SK-N-SH treated with all-trans-retinoic acid at 6 μM for 48 hours (cell line): ENCODE measurements at regions not wholly inside any gene's neighbourhood (a gene's known extent, or its start where the extent isn't known, plus 50 kb on each side); places are given as distances from the start of the nearest gene placed in this dataset.

Source experiments
- ATAC-seq: fragments of 200-7000 bp; cut with Tn5 transposase; 3 replicates; pipeline ENCODE4 v1.9.1; 2020; ENCODE audit warnings: mild to moderate bottlenecking, moderate library complexity
- ARNTL ChIP-seq: fragments of 450-650 bp; formaldehyde crosslinking; IDR thresholded peaks from 2 replicates; pipeline ENCODE4 v1.5.0; 2020; ENCODE audit warnings: low read depth, mild to moderate bottlenecking, moderate library complexity, borderline replicate concordance
- CSDC2 ChIP-seq: fragments of 250-450 bp; sonication (Bioruptor Pico); IDR thresholded peaks from 2 replicates; pipeline ENCODE4 v1.5.0; 2020; ENCODE audit warnings: mild to moderate bottlenecking, moderate library complexity
- GLIS3 ChIP-seq: fragments of 250-450 bp; sonication (Bioruptor Pico); IDR thresholded peaks from 2 replicates; pipeline ENCODE4 v1.5.0; 2020; ENCODE audit warnings: mild to moderate bottlenecking, moderate library complexity
- ISL1 ChIP-seq: fragments of 250-450 bp; sonication (Bioruptor Pico); IDR thresholded peaks from 2 replicates; pipeline ENCODE4 v2.1.2; 2022; ENCODE audit warnings: mild to moderate bottlenecking, moderate library complexity
- OSR1 ChIP-seq: fragments of 250-450 bp; sonication (Bioruptor Pico); IDR thresholded peaks from 2 replicates; pipeline ENCODE4 v1.8.0; 2022; ENCODE audit warnings: moderate library complexity, mild to moderate bottlenecking, inconsistent platforms
- PPARA ChIP-seq: fragments of 250-450 bp; sonication (Bioruptor Pico); IDR thresholded peaks from 2 replicates; pipeline ENCODE4 v1.5.0; 2020; ENCODE audit warnings: mild to moderate bottlenecking, borderline replicate concordance
- RARB ChIP-seq: fragments of 250-450 bp; sonication (Bioruptor Pico); IDR thresholded peaks from 2 replicates; pipeline ENCODE4 v1.8.0; 2021; ENCODE audit warnings: mild to moderate bottlenecking, moderate library complexity
- SNAI2 ChIP-seq: fragments of 250-450 bp; sonication (Bioruptor Pico); IDR thresholded peaks from 2 replicates; pipeline ENCODE4 v1.5.0; 2020; ENCODE audit warnings: mild to moderate bottlenecking, moderate library complexity
- TCF4 ChIP-seq: fragments of 250-450 bp; sonication (Bioruptor Pico); IDR thresholded peaks from 2 replicates; pipeline ENCODE4 v1.8.0; 2021; ENCODE audit warnings: mild to moderate bottlenecking, moderate library complexity, borderline replicate concordance
- TOX ChIP-seq: fragments of 250-450 bp; sonication (Bioruptor Pico); IDR thresholded peaks from 2 replicates; pipeline ENCODE4 v1.8.0; 2021; ENCODE audit warnings: mild to moderate bottlenecking, moderate library complexity, borderline replicate concordance
- ZC3H10 ChIP-seq: fragments of 250-450 bp; sonication (Bioruptor Pico); IDR thresholded peaks from 2 replicates; pipeline ENCODE4 v1.5.1; 2021; ENCODE audit warnings: mild to moderate bottlenecking, moderate library complexity
- ZFP3 ChIP-seq: fragments of 250-450 bp; sonication (Bioruptor Pico); IDR thresholded peaks from 2 replicates; pipeline ENCODE4 v1.5.0; 2020; ENCODE audit warnings: mild to moderate bottlenecking, moderate library complexity
- ZFP30 ChIP-seq: fragments of 450-650 bp; formaldehyde crosslinking; IDR thresholded peaks from 2 replicates; pipeline ENCODE4 v1.5.0; 2022; ENCODE audit warnings: mild to moderate bottlenecking, moderate library complexity
- ZNF565 ChIP-seq: fragments of 450-650 bp; formaldehyde crosslinking; conservative IDR thresholded peaks from 2 replicates; pipeline ENCODE4 v1.5.0; 2020; ENCODE audit warnings: low read depth, mild to moderate bottlenecking, moderate library complexity
- ZNF8 ChIP-seq: fragments of 450-650 bp; formaldehyde crosslinking; IDR thresholded peaks from 2 replicates; pipeline ENCODE4 v1.5.0; 2020; ENCODE audit warnings: mild to moderate bottlenecking, moderate library complexity
- TF ChIP-seq, protein P1 (sequence below): fragments of 250-450 bp; sonication (Bioruptor Pico); IDR thresholded peaks from 2 replicates; pipeline ENCODE4 v1.5.0; 2020; ENCODE audit warnings: mild to moderate bottlenecking, moderate library complexity
- TF ChIP-seq, protein P2 (sequence below): fragments of 250-450 bp; sonication (Bioruptor Pico); IDR thresholded peaks from 2 replicates; pipeline ENCODE4 v1.5.1; 2021; ENCODE audit warnings: mild to moderate bottlenecking, moderate library complexity
- TF ChIP-seq, protein P3 (sequence below): fragments of 250-450 bp; sonication (Bioruptor Pico); IDR thresholded peaks from 2 replicates; pipeline ENCODE4 v1.5.1; 2020; ENCODE audit warnings: low read depth, mild to moderate bottlenecking, moderate library complexity
- TF ChIP-seq, protein P4 (sequence below): fragments of 250-450 bp; sonication (Bioruptor Pico); IDR thresholded peaks from 2 replicates; pipeline ENCODE4 v1.8.0; 2020; ENCODE audit warnings: mild to moderate bottlenecking, moderate library complexity, borderline replicate concordance
- TF ChIP-seq, protein P5 (sequence below): fragments of 250-450 bp; sonication (Bioruptor Pico); IDR thresholded peaks from 2 replicates; pipeline ENCODE4 v1.8.0; 2021; ENCODE audit warnings: low read depth, mild to moderate bottlenecking, moderate library complexity, borderline replicate concordance

DNA sequence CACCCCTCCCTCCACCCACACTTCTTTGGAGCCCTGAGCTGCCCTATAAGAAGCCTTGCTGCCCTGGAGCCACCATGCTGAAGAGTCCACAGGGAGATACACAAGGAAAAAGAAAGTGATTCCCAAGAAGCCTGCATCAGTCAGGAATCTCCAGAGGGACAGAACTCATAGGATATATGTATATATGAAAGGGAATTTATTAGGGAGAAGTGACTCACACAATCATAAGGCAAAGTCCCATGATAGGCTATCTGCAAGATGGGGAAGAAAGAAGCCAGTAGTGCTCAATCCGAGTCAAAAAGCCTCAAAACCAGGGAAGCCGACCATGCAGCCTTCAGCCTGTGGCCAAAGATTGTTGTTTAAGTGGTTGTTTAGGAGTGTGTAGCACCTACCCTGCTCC, 87.9 kb downstream of the TMEM114 start:
- no peak for ATAC-seq
- TF ChIP-seq TCF4 (CRISPR knock-in tag) = no peak
- TF ChIP-seq GLIS3 (CRISPR knock-in tag) = no peak
- TF ChIP-seq, protein P1, sequence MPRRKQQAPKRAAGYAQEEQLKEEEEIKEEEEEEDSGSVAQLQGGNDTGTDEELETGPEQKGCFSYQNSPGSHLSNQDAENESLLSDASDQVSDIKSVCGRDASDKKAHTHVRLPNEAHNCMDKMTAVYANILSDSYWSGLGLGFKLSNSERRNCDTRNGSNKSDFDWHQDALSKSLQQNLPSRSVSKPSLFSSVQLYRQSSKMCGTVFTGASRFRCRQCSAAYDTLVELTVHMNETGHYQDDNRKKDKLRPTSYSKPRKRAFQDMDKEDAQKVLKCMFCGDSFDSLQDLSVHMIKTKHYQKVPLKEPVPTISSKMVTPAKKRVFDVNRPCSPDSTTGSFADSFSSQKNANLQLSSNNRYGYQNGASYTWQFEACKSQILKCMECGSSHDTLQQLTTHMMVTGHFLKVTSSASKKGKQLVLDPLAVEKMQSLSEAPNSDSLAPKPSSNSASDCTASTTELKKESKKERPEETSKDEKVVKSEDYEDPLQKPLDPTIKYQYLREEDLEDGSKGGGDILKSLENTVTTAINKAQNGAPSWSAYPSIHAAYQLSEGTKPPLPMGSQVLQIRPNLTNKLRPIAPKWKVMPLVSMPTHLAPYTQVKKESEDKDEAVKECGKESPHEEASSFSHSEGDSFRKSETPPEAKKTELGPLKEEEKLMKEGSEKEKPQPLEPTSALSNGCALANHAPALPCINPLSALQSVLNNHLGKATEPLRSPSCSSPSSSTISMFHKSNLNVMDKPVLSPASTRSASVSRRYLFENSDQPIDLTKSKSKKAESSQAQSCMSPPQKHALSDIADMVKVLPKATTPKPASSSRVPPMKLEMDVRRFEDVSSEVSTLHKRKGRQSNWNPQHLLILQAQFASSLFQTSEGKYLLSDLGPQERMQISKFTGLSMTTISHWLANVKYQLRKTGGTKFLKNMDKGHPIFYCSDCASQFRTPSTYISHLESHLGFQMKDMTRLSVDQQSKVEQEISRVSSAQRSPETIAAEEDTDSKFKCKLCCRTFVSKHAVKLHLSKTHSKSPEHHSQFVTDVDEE = no peak
- TF ChIP-seq CSDC2 = no peak
- no peak for TF ChIP-seq ZNF565 (CRISPR knock-in tag)

DNA sequence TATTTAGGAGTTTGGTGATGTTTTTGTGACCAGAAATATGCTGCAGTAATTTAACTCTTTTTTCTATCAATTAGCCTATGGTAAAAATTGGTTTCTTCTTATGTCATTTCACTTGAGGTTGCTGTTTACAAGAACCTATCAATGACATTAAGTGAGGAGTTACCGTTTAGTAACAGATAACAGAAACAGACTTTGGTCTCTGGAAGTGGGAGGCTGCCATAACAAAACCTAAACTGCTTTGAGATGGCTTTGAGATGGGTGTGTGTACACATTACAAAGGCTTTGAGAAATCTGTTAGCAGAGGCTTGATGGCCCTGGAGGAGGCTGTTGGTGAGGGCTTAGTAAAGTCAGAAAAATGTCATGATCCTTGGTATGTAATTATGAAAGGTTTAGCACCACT, 90.0 kb downstream of the TMEM114 start:
- TF ChIP-seq ARNTL (no peak), ISL1 (CRISPR knock-in tag) (no peak), ZNF565 (CRISPR knock-in tag) (no peak), CSDC2 (no peak), ZNF8 (CRISPR knock-in tag) (no peak), TOX (CRISPR knock-in tag) (no peak), PPARA (no peak), SNAI2 (CRISPR knock-in tag) (no peak), ZFP3 (no peak)
- TF ChIP-seq, protein P2, sequence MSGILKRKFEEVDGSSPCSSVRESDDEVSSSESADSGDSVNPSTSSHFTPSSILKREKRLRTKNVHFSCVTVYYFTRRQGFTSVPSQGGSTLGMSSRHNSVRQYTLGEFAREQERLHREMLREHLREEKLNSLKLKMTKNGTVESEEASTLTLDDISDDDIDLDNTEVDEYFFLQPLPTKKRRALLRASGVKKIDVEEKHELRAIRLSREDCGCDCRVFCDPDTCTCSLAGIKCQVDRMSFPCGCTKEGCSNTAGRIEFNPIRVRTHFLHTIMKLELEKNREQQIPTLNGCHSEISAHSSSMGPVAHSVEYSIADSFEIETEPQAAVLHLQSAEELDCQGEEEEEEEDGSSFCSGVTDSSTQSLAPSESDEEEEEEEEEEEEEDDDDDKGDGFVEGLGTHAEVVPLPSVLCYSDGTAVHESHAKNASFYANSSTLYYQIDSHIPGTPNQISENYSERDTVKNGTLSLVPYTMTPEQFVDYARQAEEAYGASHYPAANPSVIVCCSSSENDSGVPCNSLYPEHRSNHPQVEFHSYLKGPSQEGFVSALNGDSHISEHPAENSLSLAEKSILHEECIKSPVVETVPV (CRISPR knock-in tag) = no peak
- TF ChIP-seq, protein P1 = no peak
- no peak for ATAC-seq

DNA sequence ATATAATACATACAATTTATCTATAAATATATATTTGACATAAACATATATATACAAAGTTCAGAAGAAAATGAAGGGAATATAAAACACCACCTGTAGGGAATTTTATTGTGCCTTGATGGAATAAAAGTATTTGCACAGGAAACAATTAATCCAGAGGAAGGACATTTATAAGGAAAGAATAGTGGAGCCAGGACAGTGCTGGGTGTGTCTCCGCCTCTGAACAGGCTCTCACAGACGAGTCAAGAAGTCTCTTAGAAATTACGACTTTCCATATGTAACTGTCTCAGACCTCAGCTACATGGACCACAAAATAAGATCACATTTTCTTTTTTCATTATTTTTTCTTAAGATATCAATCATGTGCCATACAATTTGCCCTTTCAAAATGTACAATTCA, 93.9 kb downstream of the TMEM114 start:
- ATAC-seq = no peak
- no peak for TF ChIP-seq ZC3H10 (CRISPR knock-in tag)
- TF ChIP-seq, protein P2 (CRISPR knock-in tag) = no peak
- TF ChIP-seq GLIS3 (CRISPR knock-in tag) = no peak
- no peak for TF ChIP-seq TCF4 (CRISPR knock-in tag)
- TF ChIP-seq ZNF565 (CRISPR knock-in tag) = no peak
- TF ChIP-seq ARNTL = no peak
- TF ChIP-seq, protein P3, sequence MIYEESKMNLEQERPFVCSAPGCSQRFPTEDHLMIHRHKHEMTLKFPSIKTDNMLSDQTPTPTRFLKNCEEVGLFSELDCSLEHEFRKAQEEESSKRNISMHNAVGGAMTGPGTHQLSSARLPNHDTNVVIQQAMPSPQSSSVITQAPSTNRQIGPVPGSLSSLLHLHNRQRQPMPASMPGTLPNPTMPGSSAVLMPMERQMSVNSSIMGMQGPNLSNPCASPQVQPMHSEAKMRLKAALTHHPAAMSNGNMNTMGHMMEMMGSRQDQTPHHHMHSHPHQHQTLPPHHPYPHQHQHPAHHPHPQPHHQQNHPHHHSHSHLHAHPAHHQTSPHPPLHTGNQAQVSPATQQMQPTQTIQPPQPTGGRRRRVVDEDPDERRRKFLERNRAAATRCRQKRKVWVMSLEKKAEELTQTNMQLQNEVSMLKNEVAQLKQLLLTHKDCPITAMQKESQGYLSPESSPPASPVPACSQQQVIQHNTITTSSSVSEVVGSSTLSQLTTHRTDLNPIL (CRISPR knock-in tag) = no peak
- TF ChIP-seq ZNF8 (CRISPR knock-in tag) = no peak
- TF ChIP-seq ZFP30 (CRISPR knock-in tag) = no peak
- TF ChIP-seq OSR1 = no peak
- TF ChIP-seq, protein P4, sequence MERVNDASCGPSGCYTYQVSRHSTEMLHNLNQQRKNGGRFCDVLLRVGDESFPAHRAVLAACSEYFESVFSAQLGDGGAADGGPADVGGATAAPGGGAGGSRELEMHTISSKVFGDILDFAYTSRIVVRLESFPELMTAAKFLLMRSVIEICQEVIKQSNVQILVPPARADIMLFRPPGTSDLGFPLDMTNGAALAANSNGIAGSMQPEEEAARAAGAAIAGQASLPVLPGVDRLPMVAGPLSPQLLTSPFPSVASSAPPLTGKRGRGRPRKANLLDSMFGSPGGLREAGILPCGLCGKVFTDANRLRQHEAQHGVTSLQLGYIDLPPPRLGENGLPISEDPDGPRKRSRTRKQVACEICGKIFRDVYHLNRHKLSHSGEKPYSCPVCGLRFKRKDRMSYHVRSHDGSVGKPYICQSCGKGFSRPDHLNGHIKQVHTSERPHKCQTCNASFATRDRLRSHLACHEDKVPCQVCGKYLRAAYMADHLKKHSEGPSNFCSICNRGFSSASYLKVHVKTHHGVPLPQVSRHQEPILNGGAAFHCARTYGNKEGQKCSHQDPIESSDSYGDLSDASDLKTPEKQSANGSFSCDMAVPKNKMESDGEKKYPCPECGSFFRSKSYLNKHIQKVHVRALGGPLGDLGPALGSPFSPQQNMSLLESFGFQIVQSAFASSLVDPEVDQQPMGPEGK = no peak
- no peak for TF ChIP-seq PPARA
- TF ChIP-seq, protein P5, sequence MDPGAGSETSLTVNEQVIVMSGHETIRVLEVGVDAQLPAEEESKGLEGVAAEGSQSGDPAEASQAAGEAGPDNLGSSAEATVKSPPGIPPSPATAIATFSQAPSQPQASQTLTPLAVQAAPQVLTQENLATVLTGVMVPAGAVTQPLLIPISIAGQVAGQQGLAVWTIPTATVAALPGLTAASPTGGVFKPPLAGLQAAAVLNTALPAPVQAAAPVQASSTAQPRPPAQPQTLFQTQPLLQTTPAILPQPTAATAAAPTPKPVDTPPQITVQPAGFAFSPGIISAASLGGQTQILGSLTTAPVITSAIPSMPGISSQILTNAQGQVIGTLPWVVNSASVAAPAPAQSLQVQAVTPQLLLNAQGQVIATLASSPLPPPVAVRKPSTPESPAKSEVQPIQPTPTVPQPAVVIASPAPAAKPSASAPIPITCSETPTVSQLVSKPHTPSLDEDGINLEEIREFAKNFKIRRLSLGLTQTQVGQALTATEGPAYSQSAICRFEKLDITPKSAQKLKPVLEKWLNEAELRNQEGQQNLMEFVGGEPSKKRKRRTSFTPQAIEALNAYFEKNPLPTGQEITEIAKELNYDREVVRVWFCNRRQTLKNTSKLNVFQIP (CRISPR knock-in tag) = no peak
- no peak for TF ChIP-seq RARB (CRISPR knock-in tag)
